Keratinocyte (primary cell): ENCODE measurements at regions not wholly inside any gene's neighbourhood (a gene's known extent, or its start where the extent isn't known, plus 50 kb on each side); places are given as distances from the start of the nearest gene placed in this dataset.

ENCODE experiments used
- CTCF ChIP-seq, 3 experiments: IDR thresholded peaks in 1 of 3; conservative IDR thresholded peaks in 1 of 3; optimal IDR thresholded peaks in 1 of 3; 2 replicates in 2 of 3; 3 replicates in 1 of 3; pipeline versions ENCODE3 to v1.5.1; 2011; ENCODE audit warnings: low read length in 3 of 3, mild to moderate bottlenecking in 3 of 3, moderate library complexity in 2 of 3, control low read depth in 1 of 3, inconsistent platforms in 1 of 3; ENCODE audit not compliant: insufficient read depth in 2 of 3; ENCODE audit errors: extremely low read depth in 1 of 3
- EZH2 ChIP-seq: IDR thresholded peaks from one replicate; pipeline ENCODE4 v1.6.1; 2012; ENCODE audit warnings: inconsistent platforms, mild to moderate bottlenecking, low read length, moderate library complexity

- no peak for TF ChIP-seq CTCF (optimal IDR thresholded peaks at IDR 0.05 in 1 of 3, IDR thresholded peaks at IDR 0.05 in 1 of 3, conservative IDR thresholded peaks at IDR 0.05 in 1 of 3; ENCODE audit: extremely low read depth in 1 of 3, insufficient read depth in 2 of 3, low read length in 3 of 3)
- no peak for TF ChIP-seq EZH2
These were observed 866.7 kb upstream of the SPRY2 start for GRCh38 chr13:81207636-81208035.
